ENCODE measurements at regions not wholly inside any gene's neighbourhood (a gene's known extent, or its start where the extent isn't known, plus 50 kb on each side); places are given as distances from the start of the nearest gene placed in this dataset.

DNA sequence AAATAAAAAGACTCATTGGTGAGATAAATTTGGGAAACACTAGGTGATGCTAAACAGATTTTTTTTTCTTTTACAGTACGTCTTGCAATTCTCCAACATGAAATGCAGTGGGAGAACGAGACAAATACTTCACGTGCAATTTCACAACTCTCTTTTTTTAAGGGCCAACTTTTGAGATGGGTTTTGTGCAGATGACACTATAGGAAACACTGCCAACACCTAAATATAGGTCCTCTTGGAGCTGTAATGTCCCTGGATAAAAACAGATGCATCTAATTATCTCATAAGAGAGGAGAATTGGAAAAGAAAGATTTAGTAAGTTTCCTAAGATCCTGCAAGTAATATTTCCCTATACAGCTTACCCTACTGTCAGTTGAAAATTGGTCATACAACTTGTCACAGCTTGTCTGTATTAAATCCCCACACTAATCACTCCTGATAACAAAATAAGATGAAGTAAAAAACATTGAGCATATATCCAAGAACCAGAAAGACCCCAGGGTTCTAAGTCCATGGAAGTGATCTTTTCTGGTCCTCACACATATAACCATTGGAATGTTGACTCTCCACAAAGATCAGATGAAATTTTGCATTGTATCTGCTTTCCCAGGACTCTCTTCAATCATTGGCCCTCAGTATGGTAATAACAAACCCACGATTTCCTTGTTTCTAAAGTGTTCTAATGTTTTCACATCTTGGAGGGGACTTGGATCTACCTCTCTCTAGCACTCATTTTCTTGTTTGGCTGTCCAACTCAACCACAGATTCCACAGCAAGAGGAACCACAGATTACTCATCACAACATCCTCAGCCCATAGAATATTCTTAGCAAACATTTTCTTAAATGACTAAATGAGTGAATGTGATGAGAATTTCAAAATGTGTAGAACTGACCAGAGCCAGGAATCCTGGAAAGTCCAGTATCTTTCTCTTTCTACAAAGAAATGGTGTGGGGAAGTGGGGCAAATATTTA, 769.4 kb upstream of the USP15 start:
- Mint-ChIP-seq H3K9me3 (no peaks in the 10 kb centered on the region), H3K27ac (no peak overlapping the region), H3K4me1 (ENCODE audit: low read depth) (no peaks in the 10 kb centered on the region), H3K4me3 (no peak overlapping the region), H3K36me3 (ENCODE audit: low read depth) (no peaks in the 10 kb centered on the region), H3K27me3 (ENCODE audit: low read depth) (no peaks in the 10 kb centered on the region)
- CTCF ChIA-PET = no interaction called here
- intact Hi-C loops (cut with micrococcal nuclease) = no loop called here
- DNase-seq = no peak

DNA sequence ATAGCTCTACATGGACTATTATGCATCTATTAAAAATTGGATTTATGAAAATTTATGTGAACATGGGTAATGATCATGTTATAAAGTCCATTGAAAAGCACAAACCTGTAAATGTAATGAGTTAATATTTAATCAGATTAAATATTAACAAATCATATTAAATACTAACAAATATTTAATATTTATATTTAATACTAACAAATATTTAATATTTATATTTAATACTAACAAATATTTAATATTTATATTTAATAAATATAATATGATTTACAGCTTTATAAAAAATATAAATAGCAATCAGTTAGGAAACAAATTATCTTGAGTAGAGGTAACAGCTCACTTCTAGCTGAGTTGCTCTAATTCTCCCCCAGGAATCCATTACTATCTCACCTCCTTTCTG, 758.0 kb upstream of the USP15 start:
- Mint-ChIP-seq H3K27ac (no peak overlapping the region), H3K4me1 (ENCODE audit: low read depth) (no peaks in the 10 kb centered on the region), H3K36me3 (ENCODE audit: low read depth) (no peaks in the 10 kb centered on the region), H3K9me3 (peaks cover 5% of the 10 kb centered on the region), H3K4me3 (no peak overlapping the region), H3K27me3 (ENCODE audit: low read depth) (no peaks in the 10 kb centered on the region)
- DNase-seq = no peak
- intact Hi-C loops (cut with micrococcal nuclease) = no loop called here
- CTCF ChIA-PET = no interaction called here

DNA sequence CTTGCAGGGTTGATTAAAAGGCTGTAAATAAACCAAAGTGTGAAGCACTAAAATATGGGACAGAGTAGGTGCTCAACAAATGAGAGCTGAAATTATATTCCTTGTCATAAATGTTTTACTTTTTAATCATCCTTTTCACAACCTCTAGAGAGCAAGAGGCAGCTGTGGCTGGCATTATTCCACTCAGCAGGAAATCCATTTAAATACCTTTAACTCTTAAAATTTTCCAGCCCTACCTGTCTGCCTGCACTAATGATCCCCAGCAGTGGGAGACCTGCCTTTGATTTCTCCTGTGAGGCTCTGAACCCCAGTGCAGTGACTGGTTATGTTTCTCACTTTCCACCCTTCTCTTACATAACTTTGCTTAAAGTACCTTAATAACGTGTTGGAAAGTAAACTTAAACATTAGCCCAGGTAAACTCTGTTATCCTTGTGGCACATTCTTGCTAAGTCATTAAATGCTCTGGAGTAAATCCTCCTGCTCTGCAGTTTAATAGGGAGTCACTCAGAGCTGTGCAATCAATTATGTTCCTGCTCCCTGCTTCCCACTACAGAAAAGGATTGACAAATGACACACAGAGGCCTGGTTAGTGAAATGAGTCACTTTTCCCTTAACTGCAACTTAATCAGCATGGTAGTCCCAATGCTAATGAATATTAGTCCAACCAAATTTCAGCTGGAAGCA, 755.7 kb upstream of the USP15 start:
- no peaks in the 10 kb centered on the region for H3K36me3 Mint-ChIP-seq (ENCODE audit: low read depth)
- H3K4me3 Mint-ChIP-seq = no peak overlapping the region
- CTCF ChIA-PET = no interaction called here
- H3K9me3 Mint-ChIP-seq = peaks cover 5% of the 10 kb centered on the region
- H3K4me1 Mint-ChIP-seq (ENCODE audit: low read depth) = no peaks in the 10 kb centered on the region
- no peak overlapping the region for H3K27ac Mint-ChIP-seq
- no peak for DNase-seq
- intact Hi-C loops (cut with micrococcal nuclease) = no loop called here
- H3K27me3 Mint-ChIP-seq (ENCODE audit: low read depth) = no peaks in the 10 kb centered on the region

DNA sequence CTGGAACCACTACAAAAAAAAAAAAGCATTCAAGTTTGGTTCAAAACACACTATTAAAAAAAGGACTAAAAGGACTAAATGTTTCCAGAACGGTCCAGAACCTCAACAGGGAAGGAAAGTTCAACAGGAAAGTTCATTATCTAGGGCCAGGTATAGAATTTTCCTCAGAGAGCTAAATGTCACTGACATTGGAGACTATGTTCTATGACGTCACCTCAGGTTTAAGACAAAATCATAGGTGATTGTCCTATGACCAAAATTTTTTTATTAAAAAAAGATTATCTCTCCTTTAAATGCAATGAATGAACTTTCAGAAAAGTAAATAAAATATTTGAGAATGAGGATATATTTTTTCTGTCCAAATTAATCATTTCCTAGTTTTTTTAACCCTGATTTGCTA, 746.7 kb upstream of the USP15 start:
- no peak overlapping the region for H3K4me3 Mint-ChIP-seq
- H3K9me3 Mint-ChIP-seq = no peaks in the 10 kb centered on the region
- no peaks in the 10 kb centered on the region for H3K4me1 Mint-ChIP-seq (ENCODE audit: low read depth)
- H3K27me3 Mint-ChIP-seq (ENCODE audit: low read depth) = no peaks in the 10 kb centered on the region
- intact Hi-C loops (cut with micrococcal nuclease) = no loop called here
- H3K36me3 Mint-ChIP-seq (ENCODE audit: low read depth) = no peaks in the 10 kb centered on the region
- no peak for DNase-seq
- CTCF ChIA-PET = interaction anchor here (0.7 kb wide), 1 partner anchor 65 kb away, joined by 4 read pairs; no protein-coding TSS in a partner anchor
- H3K27ac Mint-ChIP-seq = no peak overlapping the region

DNA sequence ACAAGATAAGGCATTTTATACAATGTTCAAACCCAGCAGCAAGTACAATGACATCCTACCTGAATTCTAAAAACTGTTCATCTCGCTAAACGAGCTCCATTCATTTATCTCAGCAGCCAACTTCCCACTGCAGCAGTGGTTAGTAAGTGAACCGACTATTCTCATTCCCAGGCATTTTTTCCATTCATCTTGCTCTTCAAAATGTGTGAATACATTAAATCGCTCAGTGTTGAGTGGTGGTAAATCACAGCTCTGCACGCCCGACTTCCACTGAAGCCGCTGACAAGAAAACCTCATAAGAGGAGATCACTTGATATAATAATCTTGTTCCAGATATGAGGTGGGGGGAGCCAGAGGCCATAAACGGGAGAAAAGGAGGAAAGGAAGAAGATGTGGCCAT, 746.2 kb upstream of the USP15 start:
- CTCF ChIA-PET = interaction anchor here (0.7 kb wide), 1 partner anchor 65 kb away, joined by 4 read pairs; no protein-coding TSS in a partner anchor
- H3K27ac Mint-ChIP-seq = no peak overlapping the region

DNA sequence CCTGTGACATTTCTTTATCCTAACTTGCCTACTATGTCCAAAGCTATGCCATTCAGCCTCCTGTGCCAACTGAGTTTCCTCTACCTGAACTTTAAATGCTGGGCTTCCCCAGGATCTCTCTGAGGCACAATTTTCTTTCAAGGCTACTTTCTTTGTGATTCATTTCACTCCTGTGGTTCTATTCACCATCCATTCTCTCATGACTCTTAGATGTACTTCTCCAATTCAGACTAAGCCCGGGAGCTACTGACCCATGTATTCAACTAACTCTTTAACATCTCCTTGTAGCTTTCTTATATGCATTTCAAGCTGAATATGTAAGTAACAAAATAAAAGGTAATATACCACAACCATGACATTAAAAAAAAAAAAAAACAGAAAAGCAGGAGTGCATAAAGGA, 738.9 kb upstream of the USP15 start:
- H3K27ac Mint-ChIP-seq = no peak overlapping the region
- intact Hi-C loops (cut with micrococcal nuclease) = no loop called here
- H3K4me3 Mint-ChIP-seq = no peak overlapping the region

More for the DNA sequence above, 746.2 kb upstream of the USP15 start:
- no peaks in the 10 kb centered on the region for H3K9me3 Mint-ChIP-seq
- intact Hi-C loops (cut with micrococcal nuclease) = no loop called here
- no peaks in the 10 kb centered on the region for H3K4me1 Mint-ChIP-seq (ENCODE audit: low read depth)
- no peaks in the 10 kb centered on the region for H3K36me3 Mint-ChIP-seq (ENCODE audit: low read depth)
- DNase-seq = no peak
- no peaks in the 10 kb centered on the region for H3K27me3 Mint-ChIP-seq (ENCODE audit: low read depth)
- no peak overlapping the region for H3K4me3 Mint-ChIP-seq

DNA sequence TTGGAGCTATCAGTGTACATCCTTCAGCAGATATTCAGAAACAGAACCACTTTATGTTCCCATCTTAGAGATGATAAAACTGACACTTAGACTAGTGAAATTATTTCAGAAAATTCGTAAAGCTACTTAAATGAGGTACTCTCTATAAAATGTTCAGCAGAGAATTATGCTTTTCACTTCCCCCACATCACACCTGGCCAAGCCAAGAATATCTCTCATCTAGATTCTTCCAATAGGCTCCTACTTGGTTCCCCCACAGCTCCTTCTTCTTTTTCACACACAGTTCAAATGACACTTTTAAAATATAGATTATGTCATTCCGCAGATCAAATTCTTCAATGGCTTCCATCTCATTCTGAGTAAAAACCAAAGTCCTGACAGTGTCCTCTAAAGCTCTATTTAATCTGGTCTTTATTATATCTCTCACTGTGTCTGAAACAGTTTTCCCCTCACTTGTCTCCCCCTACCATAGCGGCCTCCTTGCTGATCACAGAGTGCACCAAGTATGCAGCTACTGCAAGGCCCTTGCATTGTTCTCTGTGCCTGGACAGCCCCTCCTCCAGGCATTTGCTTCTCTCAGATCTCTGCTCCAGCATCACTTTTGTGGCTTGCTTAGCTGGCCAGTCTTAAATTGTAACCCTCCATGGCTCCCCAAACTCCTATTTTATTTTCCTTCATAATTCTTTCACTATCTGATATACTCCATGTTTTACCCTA, 736.8 kb upstream of the USP15 start:
- CTCF ChIA-PET = interaction anchor here (0.6 kb wide), 1 partner anchor 218 kb away, joined by 3 read pairs; no protein-coding TSS in a partner anchor
- no peak overlapping the region for H3K27ac Mint-ChIP-seq

More for the DNA sequence above, 738.9 kb upstream of the USP15 start:
- H3K36me3 Mint-ChIP-seq (ENCODE audit: low read depth) = no peaks in the 10 kb centered on the region
- CTCF ChIA-PET = no interaction called here
- DNase-seq = no peak
- H3K9me3 Mint-ChIP-seq = no peaks in the 10 kb centered on the region
- no peaks in the 10 kb centered on the region for H3K4me1 Mint-ChIP-seq (ENCODE audit: low read depth)
- peaks cover 2% of the 10 kb centered on the region for H3K27me3 Mint-ChIP-seq (ENCODE audit: low read depth)

DNA sequence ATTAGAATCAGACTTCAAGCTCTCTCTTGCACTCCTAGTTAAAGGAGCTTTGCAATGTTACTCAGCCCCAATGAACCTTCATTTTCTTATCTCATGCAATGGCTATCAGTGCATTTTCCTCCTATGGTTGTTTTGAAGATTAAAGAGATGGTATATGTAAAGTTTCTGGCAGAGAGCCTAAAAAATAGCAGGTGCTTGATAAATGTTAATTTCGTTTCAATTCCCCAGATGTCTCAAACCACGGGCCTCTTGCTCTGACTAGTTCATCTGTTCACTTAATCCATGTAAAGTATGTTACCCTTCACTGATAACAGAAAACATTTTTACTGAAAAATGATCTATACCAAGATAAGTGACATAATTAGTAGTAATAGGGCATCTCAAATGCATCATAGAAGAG, 735.4 kb upstream of the USP15 start:
- H3K27ac Mint-ChIP-seq = no peak overlapping the region
- H3K36me3 Mint-ChIP-seq (ENCODE audit: low read depth) = no peaks in the 10 kb centered on the region
- H3K9me3 Mint-ChIP-seq = no peaks in the 10 kb centered on the region
- CTCF ChIA-PET = no interaction called here
- H3K4me1 Mint-ChIP-seq (ENCODE audit: low read depth) = no peaks in the 10 kb centered on the region
- intact Hi-C loops (cut with micrococcal nuclease) = no loop called here
- H3K4me3 Mint-ChIP-seq = no peak overlapping the region
- no peak for DNase-seq
- H3K27me3 Mint-ChIP-seq (ENCODE audit: low read depth) = peaks cover 3% of the 10 kb centered on the region

More for the DNA sequence above, 736.8 kb upstream of the USP15 start:
- Mint-ChIP-seq H3K4me1 (ENCODE audit: low read depth) (no peaks in the 10 kb centered on the region), H3K4me3 (no peak overlapping the region), H3K27me3 (ENCODE audit: low read depth) (peaks cover 3% of the 10 kb centered on the region), H3K9me3 (no peaks in the 10 kb centered on the region), H3K36me3 (ENCODE audit: low read depth) (no peaks in the 10 kb centered on the region)
- DNase-seq = no peak
- intact Hi-C loops (cut with micrococcal nuclease) = no loop called here

DNA sequence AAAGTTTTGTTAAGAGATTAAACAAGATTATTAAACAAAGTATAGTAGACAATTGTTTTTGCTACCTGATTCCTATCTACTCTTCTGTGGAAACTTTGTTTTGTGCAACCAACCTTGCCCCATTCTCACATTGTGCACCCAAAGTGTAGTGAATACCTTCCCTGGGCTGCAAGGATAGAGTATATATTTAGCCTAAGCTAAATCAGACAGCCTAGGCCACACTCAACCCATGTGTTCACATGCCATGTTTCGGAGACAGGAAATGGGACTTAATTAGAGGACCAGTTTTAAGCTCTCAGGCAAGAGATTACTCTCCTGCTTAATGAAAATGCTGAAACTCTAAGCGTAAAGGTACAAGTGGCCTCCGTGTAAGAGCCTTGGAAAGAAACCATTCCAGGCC, 734.9 kb upstream of the USP15 start:
- Mint-ChIP-seq H3K36me3 (ENCODE audit: low read depth) (no peaks in the 10 kb centered on the region), H3K27ac (no peak overlapping the region), H3K27me3 (ENCODE audit: low read depth) (peaks cover 3% of the 10 kb centered on the region), H3K9me3 (no peaks in the 10 kb centered on the region), H3K4me1 (ENCODE audit: low read depth) (no peaks in the 10 kb centered on the region), H3K4me3 (no peak overlapping the region)
- intact Hi-C loops (cut with micrococcal nuclease) = no loop called here
- CTCF ChIA-PET = interaction anchor here (0.7 kb wide), 1 partner anchor 637 kb away, joined by 3 read pairs; no protein-coding TSS in a partner anchor
- DNase-seq = no peak

DNA sequence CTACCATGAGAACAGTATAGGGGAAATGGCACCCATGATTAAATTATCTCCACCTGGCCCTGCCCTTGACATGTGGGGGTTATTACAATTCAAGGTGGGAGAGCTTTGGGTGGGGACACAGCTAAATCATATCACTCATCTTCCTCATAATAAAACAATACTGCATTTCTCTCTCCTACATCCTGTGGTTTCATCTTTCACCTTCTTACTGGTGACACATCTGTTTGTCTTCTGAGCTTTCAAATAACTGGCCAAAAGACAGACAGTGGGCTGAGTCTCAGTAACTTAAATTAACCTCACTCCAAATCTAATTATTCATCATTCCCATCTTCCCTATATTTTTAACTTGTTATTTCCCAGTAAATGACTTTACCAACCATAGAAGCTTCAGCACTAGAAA, 729.7 kb upstream of the USP15 start:
- CTCF ChIA-PET = no interaction called here
- DNase-seq = no peak
- Mint-ChIP-seq H3K27ac (no peak overlapping the region), H3K4me1 (ENCODE audit: low read depth) (no peaks in the 10 kb centered on the region), H3K36me3 (ENCODE audit: low read depth) (no peaks in the 10 kb centered on the region), H3K4me3 (no peak overlapping the region), H3K9me3 (no peaks in the 10 kb centered on the region), H3K27me3 (ENCODE audit: low read depth) (peaks cover 1% of the 10 kb centered on the region)
- intact Hi-C loops (cut with micrococcal nuclease) = no loop called here

DNA sequence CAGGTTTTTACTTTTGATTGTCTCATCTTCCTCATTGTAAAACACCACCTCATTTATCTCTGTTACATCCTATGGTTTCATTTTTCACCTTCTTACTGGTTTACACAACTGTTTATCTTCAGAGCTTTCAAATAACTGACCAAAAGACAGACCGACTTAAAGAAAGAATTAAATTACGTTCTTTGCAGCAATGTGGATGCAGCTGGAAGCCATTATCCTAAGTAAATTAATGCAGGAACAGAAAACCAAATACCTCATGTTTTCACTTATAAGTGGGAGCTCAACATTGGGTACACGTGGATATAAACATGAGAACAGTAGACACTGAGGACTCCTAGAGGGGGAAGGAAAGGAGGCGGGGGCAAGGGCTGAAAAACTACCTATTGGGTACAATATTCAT, 729.0 kb upstream of the USP15 start:
- CTCF ChIA-PET = no interaction called here
- H3K27me3 Mint-ChIP-seq (ENCODE audit: low read depth) = peaks cover 1% of the 10 kb centered on the region
- no peaks in the 10 kb centered on the region for H3K9me3 Mint-ChIP-seq
- H3K27ac Mint-ChIP-seq = no peak overlapping the region
- DNase-seq = no peak
- no peaks in the 10 kb centered on the region for H3K36me3 Mint-ChIP-seq (ENCODE audit: low read depth)
- H3K4me3 Mint-ChIP-seq = no peak overlapping the region
- intact Hi-C loops (cut with micrococcal nuclease) = no loop called here
- no peaks in the 10 kb centered on the region for H3K4me1 Mint-ChIP-seq (ENCODE audit: low read depth)

DNA sequence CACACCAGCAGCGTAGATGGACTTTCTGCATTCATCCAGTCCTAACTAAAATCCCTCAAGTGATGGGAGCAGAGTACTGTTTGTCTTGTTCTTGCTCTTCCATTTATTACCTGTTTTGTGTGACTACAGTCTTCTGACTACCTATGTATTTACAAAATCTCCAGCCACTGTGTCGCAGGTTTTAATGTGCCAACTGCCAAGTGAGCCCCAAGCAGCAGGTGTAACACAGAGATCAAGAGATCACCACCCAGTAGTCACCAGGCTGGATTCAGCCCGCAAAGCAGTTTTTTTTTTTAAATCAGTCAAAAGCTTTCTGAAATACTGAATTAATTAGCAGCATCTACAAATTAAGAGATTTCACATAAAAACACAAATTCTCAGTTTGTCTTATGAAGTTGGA, 724.1 kb upstream of the USP15 start:
- CTCF ChIA-PET = no interaction called here
- H3K9me3 Mint-ChIP-seq = no peaks in the 10 kb centered on the region
- DNase-seq = no peak
- no peak overlapping the region for H3K27ac Mint-ChIP-seq
- no peaks in the 10 kb centered on the region for H3K36me3 Mint-ChIP-seq (ENCODE audit: low read depth)
- H3K4me3 Mint-ChIP-seq = no peak overlapping the region
- intact Hi-C loops (cut with micrococcal nuclease) = no loop called here
- H3K4me1 Mint-ChIP-seq (ENCODE audit: low read depth) = no peaks in the 10 kb centered on the region
- no peaks in the 10 kb centered on the region for H3K27me3 Mint-ChIP-seq (ENCODE audit: low read depth)
